ENCODE measurements at regions not wholly inside any gene's neighbourhood (a gene's known extent, or its start where the extent isn't known, plus 50 kb on each side); places are given as distances from the start of the nearest gene placed in this dataset.

DNA sequence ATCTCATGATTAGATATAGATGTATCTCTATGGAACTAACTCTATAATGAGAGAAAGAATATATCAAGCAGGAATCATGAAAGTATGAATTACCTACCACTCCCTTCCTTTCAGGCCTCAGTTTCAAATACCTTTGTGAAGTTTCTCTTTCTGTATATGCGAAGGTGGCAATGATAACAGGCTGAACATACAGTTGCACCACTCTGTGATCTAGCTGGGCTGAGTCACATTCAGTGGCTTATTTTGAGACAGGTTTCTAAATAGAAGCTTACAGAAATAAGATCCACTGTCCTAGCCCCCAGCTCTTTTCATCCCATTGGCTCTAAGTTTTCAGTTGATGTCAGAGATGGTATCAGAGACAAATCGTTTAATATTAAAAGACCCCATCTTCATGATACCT, 662.0 kb downstream of the SLITRK1 start:
- no peak for DNase-seq

GRCh38 chr13:83219832-83220231, 662.4 kb downstream of the SLITRK1 start:
- no peak for DNase-seq

- no peak for DNase-seq
Observed at GRCh38 chr13:83216479-83217245, 665.6 kb downstream of the SLITRK1 start.

DNA sequence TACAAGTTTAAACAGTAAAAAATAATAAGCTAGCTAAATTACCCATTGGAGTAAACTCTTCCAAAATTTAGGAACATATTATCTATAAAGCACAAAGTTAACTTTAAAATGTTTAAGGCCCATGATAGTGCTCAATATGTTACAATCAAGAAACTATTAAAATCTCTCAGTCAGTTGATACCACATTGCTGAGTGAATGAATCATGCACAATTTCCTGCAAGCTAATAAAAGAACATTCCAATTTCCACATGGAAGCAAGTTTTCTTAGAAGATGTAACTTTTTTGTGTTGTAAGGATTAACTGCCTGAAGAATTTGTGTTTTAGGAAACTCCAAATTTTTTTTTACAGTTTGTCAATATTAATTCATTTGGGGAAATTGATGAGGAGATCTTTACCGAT, 666.6 kb downstream of the SLITRK1 start:
- DNase-seq, result no peak

- no peak for DNase-seq
Observed at GRCh38 chr13:83214452-83214851, 667.8 kb downstream of the SLITRK1 start.

GRCh38 chr13:83211301-83211700, 671.0 kb downstream of the SLITRK1 start:
- DNase-seq, result no peak

- DNase-seq, result no peak
Observed at GRCh38 chr13:83204886-83205285, 677.4 kb downstream of the SLITRK1 start.

DNA sequence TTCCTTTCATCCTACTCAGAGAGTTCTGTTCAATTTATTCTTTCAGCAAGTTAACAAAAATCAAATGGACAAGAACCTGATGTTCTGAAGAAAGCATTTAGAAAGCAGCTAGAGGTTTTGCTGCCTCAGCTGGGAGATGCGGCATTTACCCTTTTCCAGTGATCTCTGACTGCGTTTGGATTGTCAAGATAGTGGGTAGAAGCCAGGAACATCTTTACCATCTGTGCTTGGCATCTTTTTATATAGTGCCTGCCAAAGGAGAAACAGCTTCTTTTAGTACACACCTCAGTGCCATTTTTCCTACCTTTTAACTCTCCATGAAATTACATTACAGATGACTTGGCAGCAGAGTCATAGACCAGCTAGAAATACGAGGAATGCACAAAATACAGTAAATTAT, 680.8 kb downstream of the SLITRK1 start:
- DNase-seq, result peak in 2 of 58 donors; percentile 3 to 5

- no peak for DNase-seq
Observed at GRCh38 chr13:83197316-83197715, 685.0 kb downstream of the SLITRK1 start.

DNA sequence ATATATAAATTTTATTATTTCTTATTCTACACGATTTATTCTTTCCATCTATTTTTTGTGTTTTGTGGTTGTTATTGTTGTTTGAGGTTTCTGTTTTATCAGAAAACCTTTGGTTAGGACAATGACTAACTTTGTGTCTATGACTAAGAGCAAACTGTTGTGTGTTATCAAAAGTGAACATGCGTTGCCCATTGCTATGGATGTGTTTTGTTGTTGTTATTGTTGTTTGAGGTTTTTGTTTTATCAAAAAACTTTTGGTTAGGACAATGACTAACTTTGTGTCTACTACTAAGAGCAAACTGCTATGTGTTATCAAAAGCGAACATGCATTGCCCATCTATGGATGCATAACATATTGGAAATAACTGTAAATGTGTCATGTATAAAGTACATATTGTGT, 692.3 kb downstream of the SLITRK1 start:
- no peak for DNase-seq

DNA sequence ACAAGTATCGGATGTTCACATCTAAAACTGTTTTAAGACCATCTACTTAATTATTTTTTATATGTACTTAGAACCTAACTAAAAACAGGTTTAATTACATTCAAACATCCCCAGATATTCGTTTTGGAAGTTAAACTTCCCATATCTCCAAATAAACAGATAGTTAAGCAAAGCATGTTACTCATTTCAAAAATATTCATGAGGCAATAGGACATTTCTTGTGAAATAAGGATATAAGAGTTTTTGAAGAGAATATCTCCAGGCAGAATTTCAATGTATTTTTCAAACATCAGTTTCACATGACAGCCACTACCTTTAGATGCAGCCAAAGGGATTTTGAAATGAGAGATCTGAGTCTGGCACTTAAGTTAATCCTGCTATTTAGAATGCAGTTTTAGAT, 697.5 kb downstream of the SLITRK1 start:
- DNase-seq, result no peak

- DNase-seq, result no peak
Observed at GRCh38 chr13:83184150-83184475, 698.2 kb downstream of the SLITRK1 start.

DNA sequence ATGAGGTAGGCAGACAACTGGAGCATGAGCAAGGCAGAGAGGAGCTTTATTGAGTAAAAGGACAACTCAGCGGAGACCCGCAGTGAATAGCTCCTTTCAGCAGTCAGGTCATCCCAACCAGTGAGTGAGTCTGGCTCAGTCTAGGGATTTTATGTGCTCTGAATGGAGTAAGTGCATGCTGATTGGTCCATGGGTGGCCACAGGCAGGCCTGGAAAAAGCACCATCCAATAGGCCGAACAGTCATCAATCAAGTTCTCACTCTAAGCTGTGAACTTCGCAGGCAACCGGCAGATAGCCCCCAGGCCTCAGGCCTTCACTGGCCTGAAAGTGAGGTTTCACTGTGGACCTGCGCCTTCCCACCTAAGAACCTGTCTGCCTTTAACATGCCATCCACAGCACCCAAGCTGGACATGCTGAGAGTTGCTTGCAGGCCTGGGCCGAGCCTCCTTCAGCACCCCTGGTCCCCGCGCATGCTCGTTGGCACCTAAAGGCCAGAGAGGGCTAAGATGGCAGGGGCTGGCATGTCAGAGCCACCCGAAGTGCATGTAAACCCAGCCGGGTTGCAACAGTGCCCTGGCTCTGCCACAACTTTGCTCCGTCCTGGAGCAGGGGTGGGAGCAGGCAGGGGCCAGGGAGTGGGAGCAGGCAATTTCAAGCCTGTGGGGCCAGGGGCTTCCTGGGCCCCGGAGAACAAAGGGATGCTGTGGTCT, 698.7 kb downstream of the SLITRK1 start:
- no peak for DNase-seq

GRCh38 chr13:83182845-83183244, 699.4 kb downstream of the SLITRK1 start:
- no peak for DNase-seq

DNA sequence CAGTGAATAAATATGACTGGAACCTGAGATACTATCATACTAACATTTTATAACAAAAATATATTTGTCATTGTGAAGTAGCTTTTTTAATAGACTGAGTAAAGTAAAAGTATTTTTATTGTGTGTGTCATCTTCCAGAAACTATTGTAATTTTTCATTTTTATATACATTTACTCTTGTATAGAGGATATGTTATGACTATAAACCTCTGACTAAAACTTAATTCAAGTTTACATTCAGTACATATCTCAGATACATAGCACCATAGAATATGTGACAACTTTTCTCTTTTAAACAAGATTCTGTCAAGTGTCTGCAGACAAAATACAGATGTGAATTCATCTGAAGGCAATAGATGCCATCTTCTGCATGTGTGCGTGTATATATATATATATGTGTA, 704.3 kb downstream of the SLITRK1 start:
- DNase-seq, result no peak

DNA sequence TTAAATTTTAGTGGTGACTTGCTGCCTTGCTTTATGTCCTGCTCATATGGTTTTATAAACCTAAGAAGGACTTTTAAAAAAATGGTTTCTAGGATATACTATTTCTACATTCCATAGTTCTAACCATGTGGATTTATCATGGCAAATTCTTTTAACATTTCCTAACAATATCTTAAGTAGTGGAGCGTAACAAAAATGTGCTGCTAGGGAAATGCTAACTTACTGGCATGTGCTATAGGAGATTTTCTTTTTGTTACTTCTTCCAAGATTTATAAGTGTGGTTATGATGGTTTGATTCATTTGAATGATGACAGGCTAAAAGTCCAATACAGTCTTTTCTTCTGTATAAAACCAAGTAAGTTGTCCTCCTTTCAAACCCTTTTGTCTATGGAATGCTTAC, 713.7 kb downstream of the SLITRK1 start:
- DNase-seq, result no peak

- DNase-seq, result no peak
Observed at GRCh38 chr13:83167203-83167602, 715.1 kb downstream of the SLITRK1 start.

DNA sequence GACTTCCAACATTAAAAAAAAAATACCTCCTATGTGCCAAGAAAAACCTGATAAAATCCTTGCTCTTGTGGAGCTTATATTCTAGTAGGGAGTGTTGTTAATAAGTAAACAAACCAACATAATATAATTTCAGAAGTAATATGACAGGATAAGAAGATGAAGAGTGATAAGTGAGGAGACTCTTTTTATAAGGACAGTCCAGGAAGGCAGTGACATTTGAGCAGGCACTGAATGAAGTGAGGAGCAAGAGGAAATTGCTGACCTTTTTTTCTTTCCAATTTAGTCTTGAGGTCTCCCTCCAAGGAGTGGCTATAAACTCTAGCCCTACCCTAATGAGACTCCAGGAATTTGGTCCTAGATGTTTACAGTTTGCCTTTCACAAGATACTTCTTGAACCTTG, 715.7 kb downstream of the SLITRK1 start:
- no peak for DNase-seq

GRCh38 chr13:83162493-83162892, 719.8 kb downstream of the SLITRK1 start:
- peak in 10 of 58 donors; percentile 2 to 52 (median 10) for DNase-seq

- no peak for DNase-seq
Observed at GRCh38 chr13:83153848-83154247, 728.4 kb downstream of the SLITRK1 start.

DNA sequence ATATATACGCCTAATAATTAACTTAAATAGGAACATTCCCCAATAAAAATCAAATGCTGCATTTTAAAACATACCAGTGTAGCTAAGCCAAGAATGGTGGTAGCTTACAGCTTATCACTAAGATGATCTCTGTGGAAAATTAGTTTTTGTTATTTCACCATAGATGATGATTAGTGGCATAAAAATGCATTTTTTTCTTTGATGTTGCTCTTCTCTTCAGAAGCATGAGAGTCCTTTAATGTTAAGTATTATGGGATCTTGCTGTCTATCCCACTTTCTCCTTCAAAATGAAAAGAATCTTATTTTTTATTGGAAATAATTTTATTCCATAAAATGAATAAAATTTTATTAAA, 731.0 kb downstream of the SLITRK1 start:
- no peak for DNase-seq

DNA sequence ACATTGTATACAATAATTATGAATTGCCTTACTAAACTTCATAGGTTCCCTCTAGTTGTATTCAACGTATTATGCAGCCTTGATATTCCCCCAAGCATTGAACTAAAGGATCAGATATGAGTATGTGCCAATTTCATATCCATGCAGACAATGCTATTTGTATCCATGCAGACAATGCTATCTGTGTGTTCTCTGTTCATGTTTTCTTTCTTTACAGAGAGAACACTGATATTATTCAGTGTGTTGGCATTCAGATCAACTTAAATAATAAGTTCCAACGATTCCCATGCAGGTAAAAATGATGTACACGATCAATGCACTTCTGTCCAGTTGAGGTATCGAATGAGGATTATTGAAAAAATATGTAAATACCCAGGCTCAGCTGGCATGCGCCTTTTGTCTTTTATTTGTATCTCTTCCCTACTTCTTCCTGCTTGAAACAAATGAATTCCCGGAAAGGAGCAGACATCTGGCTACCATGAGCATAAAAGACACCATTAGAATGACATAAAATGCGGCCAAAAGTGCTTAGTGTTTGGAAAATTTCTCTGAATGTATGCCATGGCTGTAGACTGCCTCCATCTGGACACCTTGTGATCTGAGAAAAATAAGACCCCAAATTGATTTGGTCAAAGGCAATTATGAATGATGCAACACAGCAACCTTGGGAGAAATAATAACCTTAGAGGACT, 731.5 kb downstream of the SLITRK1 start:
- DNase-seq, result peak in 10 of 58 donors; percentile 5 to 75 (median 9)

DNA sequence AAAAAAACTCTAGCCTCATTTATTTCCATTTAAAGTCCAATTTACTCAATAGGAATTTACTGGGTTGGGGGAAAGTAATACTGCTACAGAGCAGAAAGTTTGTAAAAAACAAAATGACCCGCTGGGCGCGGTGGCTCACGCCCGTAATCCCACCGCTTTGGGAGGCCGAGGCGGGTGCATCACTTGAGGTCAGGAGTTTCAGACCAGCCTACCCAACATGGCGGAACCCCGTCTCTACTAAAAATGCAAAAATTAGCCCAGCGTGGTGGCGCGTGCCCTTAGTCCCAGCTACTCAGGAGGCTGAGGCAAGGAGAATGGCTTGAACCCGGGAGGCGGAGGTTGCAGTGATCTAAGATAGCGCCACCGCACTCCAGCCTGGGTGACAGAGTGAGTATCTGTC, 745.6 kb downstream of the SLITRK1 start:
- no peak for DNase-seq

All from anterior cingulate cortex (tissue), 58 donors.